HUES48 (cell line): ENCODE measurements at regions not wholly inside any gene's neighbourhood (a gene's known extent, or its start where the extent isn't known, plus 50 kb on each side); places are given as distances from the start of the nearest gene placed in this dataset.

Experiments used
- H3K27ac ChIP-seq: one replicate; pipeline ENCODE4 v1.7.0; 2013; ENCODE audit warnings: low read depth, low read length, inconsistent platforms
- H3K27me3 ChIP-seq: 2 replicates; pipeline ENCODE4 v1.6.1; 2013; ENCODE audit warnings: mild to moderate bottlenecking, low read length; ENCODE audit not compliant: control insufficient read depth, insufficient read depth
- H3K36me3 ChIP-seq: 2 replicates; pipeline ENCODE4 v1.6.1; 2013; ENCODE audit warnings: low read length; ENCODE audit not compliant: control insufficient read depth, insufficient read depth
- H3K4me1 ChIP-seq: 2 replicates; pipeline ENCODE4 v1.6.1; 2013; ENCODE audit warnings: mild to moderate bottlenecking, low read length; ENCODE audit not compliant: control insufficient read depth, insufficient read depth
- H3K4me3 ChIP-seq: 2 replicates; pipeline ENCODE4 v1.5.1; 2013; ENCODE audit warnings: mild to moderate bottlenecking, low read depth, low read length
- H3K9ac ChIP-seq: 2 replicates; pipeline ENCODE4 v1.6.1; 2013; ENCODE audit warnings: mild to moderate bottlenecking, low read depth, low read length, moderate library complexity
- H3K9me3 ChIP-seq: 2 replicates; pipeline ENCODE4 v1.6.1; 2013; ENCODE audit warnings: low read length; ENCODE audit not compliant: control insufficient read depth, insufficient read depth

DNA sequence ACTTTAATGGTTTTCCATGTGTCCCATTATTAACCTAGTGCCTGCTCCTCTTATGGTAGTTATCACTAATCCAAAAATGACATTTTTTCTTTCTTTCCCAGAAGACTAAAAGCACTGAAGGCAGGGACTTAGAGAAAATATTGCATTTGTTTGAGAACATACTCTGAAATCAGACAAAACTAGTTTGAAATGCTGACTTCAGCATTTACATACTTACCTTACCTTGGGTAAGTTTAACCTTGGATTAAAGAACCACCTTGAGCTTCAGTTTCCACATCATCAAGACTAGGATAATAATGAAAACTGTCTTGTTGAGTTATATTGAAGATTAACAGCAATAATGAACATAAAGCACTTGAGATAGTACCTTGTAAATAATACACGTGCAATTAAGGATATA, 413.0 kb downstream of the SOX2 start:
- no peaks in the 10 kb centered on the region for H3K9me3 ChIP-seq
- no peak overlapping the region for H3K4me3 ChIP-seq
- peaks cover 61% of the 10 kb centered on the region for H3K27me3 ChIP-seq
- no peak overlapping the region for H3K9ac ChIP-seq
- no peaks in the 10 kb centered on the region for H3K36me3 ChIP-seq
- H3K27ac ChIP-seq, result no peak overlapping the region
- peaks cover 40% of the 10 kb centered on the region for H3K4me1 ChIP-seq

DNA sequence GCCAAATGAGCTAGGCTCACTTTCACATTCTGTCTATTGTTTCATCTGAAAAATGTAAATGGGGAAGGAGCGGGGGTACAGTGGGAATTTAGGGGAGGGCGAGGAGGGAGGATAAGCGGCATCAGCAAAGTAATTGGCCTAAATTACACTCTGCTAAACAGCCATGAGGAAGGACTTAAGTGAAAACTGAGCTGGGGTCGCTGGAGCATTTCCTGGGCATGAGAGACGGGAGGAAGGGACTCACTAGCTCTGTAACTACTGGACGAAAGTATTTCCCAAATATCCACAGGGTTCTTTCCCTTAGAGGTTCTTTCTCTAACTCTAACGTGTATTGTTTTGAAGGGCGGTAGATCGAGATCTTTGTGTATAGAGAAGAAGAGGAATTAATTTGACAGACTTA, 418.0 kb downstream of the SOX2 start:
- no peaks in the 10 kb centered on the region for H3K9me3 ChIP-seq
- H3K36me3 ChIP-seq, result no peaks in the 10 kb centered on the region
- H3K27ac ChIP-seq, result no peak overlapping the region
- peaks cover 12% of the 10 kb centered on the region for H3K27me3 ChIP-seq
- no peak overlapping the region for H3K4me3 ChIP-seq
- no peak overlapping the region for H3K9ac ChIP-seq
- H3K4me1 ChIP-seq, result peaks cover 18% of the 10 kb centered on the region; the same call in 1 of the 2 replicates

DNA sequence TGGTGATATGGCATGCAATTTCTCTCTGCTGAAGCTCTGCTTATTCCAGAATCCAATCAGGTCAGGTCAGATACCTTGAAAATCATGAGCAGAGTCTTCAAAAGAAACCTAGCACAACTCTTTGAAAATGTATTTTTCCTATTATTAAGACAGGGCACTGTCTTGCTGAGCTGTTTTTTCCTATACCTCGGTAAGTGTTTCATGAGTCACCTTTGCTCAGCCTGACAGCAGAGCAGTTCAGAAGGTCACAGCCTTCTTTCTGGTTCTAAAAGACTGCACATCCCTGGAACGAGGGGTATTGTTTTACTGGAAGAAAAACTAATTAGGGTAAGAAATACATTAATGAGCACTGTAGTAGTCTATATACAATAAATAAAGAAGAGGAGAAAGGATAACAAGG, 422.0 kb downstream of the SOX2 start:
- Histone ChIP-seq H3K9me3 (no peaks in the 10 kb centered on the region), H3K36me3 (no peaks in the 10 kb centered on the region), H3K9ac (no peak overlapping the region), H3K27me3 (peaks cover 6% of the 10 kb centered on the region; the same call in 1 of the 2 replicates), H3K4me3 (no peak overlapping the region), H3K4me1 (peaks cover 25% of the 10 kb centered on the region; the same call in 1 of the 2 replicates), H3K27ac (no peak overlapping the region)

DNA sequence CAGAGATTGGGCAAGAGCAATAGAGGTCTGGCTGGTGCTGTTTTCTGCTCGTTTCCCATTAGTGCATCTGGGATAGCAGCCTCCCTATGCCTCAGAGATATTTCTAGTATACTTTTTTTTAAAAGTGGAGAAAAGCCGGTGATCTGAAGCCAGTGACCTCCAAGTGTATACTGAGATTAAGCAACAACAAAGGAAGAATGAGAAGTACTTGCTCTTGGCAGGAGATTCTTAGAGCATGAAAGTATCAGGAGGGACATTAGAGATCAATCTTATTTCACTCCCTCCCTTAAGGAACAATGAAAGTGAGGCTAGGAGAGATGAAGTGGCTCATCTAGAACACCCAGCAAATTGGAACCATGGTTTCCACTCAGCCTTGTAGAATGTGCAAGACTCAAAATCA, 423.3 kb downstream of the SOX2 start:
- no peak overlapping the region for H3K4me3 ChIP-seq
- peaks cover 9% of the 10 kb centered on the region for H3K27me3 ChIP-seq
- no peak overlapping the region for H3K9ac ChIP-seq
- peaks cover 26% of the 10 kb centered on the region for H3K4me1 ChIP-seq
- no peak overlapping the region for H3K27ac ChIP-seq
- no peaks in the 10 kb centered on the region for H3K9me3 ChIP-seq
- H3K36me3 ChIP-seq, result no peaks in the 10 kb centered on the region

DNA sequence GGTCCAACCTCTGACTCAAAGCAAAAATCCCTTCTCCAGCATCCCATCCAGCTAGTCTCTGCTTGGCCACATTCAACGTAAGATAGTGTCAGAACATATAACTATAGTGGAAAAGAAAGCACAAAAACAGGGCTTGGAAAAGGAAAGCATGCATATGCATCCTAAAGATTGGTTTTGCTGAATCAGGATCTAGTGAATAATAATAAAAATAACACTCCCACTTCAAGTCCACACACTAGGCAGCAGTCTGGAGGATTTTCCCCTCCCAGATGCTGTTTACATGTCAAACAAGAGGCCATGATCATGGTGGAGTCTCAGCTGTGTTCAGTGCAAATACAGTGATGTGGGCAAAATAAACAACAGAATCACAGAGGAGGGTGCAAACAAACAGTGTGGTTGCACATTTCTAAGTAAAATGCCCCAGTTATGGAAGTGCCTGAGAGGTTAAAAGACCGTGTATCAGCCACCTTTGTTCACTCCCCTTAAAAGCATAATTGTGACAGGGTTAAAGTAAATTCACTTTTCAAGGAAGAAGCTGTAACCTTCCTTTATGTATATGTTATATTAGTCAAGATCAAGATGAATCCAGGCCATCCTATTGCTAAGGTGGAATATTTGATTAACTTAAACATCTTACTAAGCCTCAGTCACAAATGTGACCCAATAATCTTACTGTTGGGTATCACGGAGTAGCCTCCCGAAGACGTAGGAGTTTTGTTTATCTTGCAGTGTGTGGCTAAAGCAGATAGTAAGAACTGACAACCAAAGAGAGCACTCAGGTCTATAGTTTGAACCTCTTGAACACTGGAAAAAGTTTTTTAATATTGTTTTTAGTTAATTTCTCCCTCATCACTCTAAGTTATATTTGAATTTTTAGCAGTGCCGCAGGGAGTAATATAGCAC, 424.5 kb downstream of the SOX2 start:
- no peaks in the 10 kb centered on the region for H3K9me3 ChIP-seq
- peaks cover 28% of the 10 kb centered on the region for H3K4me1 ChIP-seq
- H3K27me3 ChIP-seq, result peaks cover 17% of the 10 kb centered on the region
- H3K4me3 ChIP-seq, result no peak overlapping the region
- H3K9ac ChIP-seq, result no peak overlapping the region
- no peaks in the 10 kb centered on the region for H3K36me3 ChIP-seq
- H3K27ac ChIP-seq, result no peak overlapping the region

DNA sequence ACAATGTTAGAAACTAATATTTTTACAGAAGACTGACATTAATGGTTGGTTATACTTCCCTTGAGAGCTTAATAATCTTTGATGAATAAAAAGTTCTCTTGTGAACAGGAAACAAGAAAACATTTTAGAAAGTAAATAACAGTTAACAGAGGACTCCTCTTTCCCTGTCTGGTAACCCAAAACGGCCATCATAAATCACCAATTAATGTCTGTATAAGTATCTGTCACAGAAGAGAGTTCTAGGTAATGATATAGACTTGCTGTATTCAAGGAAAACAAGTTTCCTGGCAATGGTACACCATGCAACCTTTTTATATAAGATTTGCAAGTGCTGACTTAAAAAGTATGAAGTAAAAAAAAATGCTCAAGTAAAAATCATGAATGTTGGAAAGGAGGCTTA, 426.7 kb downstream of the SOX2 start:
- Histone ChIP-seq H3K27ac (no peak overlapping the region), H3K36me3 (no peaks in the 10 kb centered on the region), H3K4me3 (no peak overlapping the region), H3K27me3 (peaks cover 17% of the 10 kb centered on the region), H3K4me1 (peaks cover 45% of the 10 kb centered on the region), H3K9me3 (no peaks in the 10 kb centered on the region), H3K9ac (no peak overlapping the region)

DNA sequence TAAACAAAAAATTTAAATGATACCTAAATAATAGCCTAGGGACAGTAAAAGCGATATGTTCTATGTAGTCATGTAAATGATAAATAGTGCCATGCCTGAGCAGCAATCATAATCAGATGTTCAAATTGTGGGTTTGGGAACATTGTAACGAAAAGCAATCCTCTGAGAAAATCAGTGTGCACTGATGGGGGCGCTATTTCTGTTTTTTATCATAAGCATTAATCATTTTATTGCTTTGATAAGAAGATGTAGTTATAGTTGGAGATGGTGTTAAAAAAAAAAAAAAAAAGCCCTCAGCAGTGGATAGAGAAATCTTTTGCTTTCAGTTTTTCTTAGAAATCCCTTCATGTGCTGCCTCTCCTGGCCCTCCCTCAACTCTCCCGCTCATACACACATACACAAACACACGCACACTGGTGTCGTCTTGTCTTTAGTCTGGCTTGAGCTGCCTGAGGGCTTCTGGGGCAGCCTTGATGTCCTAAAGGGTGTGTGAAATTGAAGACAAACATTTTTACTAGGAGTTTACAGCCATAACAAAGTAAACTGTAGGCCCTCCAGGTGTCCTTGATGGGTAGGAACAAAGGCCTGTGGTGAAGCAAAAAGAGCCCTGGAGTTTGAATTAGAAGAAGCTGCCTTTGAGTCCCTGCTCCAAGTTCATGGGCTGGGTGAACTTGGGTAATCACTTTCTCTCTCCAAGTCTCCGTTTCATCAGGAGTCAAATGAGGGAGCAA, 428.1 kb downstream of the SOX2 start:
- no peaks in the 10 kb centered on the region for H3K36me3 ChIP-seq
- H3K27ac ChIP-seq, result peak overlapping the region; percentile 45
- H3K4me1 ChIP-seq, result peaks cover 59% of the 10 kb centered on the region
- H3K27me3 ChIP-seq, result peaks cover 17% of the 10 kb centered on the region
- no peak overlapping the region for H3K4me3 ChIP-seq
- H3K9ac ChIP-seq, result no peak overlapping the region
- H3K9me3 ChIP-seq, result no peaks in the 10 kb centered on the region

DNA sequence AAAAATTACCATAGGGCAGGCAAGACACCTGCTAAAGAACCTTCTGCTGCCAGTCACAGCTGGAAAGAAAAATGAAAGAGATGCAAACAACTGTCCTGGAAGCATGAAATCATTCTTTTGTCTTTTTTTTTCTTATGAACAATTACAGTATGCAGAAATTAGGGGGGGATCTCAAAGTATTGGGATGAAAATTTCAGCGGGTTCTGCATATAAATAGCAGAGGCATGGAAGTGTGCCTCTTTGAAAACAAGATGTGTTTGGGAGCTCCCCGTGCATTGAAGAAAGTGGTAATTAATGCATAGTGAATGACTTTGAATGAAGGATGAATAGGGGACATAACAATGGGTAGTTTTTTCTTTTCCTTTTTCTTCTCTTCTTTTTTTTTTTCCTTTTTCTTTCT, 431.2 kb downstream of the SOX2 start:
- H3K9ac ChIP-seq, result no peak overlapping the region
- peaks cover 16% of the 10 kb centered on the region for H3K27me3 ChIP-seq
- no peaks in the 10 kb centered on the region for H3K9me3 ChIP-seq
- peak overlapping the region; percentile 84 for H3K27ac ChIP-seq
- H3K4me3 ChIP-seq, result peak overlapping the region; percentile 24; the same call in 1 of the 2 replicates
- peaks cover 55% of the 10 kb centered on the region for H3K4me1 ChIP-seq
- H3K36me3 ChIP-seq, result no peaks in the 10 kb centered on the region

DNA sequence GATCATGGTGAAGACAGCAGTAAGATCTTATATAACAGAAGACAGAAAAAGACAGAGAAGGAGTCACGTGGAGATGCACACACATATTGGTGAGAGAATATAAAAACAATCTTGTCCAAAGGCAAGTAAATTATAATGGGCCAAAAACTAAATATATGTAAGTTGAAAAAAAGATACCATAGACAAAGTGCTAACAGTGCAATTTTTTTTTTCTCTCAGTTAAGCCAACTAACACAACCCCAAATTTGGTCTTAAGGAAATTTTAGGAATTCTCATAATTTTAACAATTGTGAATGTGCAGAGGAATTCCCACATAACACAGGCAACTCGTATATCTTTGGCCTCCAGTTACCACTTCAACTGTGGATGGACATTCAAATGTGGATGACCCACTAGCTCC, 432.2 kb downstream of the SOX2 start:
- H3K9ac ChIP-seq, result no peak overlapping the region
- H3K4me3 ChIP-seq, result no peak overlapping the region
- H3K27ac ChIP-seq, result peak overlapping the region; percentile 81
- H3K36me3 ChIP-seq, result no peaks in the 10 kb centered on the region
- peaks cover 11% of the 10 kb centered on the region for H3K27me3 ChIP-seq
- H3K4me1 ChIP-seq, result peaks cover 55% of the 10 kb centered on the region
- no peaks in the 10 kb centered on the region for H3K9me3 ChIP-seq

DNA sequence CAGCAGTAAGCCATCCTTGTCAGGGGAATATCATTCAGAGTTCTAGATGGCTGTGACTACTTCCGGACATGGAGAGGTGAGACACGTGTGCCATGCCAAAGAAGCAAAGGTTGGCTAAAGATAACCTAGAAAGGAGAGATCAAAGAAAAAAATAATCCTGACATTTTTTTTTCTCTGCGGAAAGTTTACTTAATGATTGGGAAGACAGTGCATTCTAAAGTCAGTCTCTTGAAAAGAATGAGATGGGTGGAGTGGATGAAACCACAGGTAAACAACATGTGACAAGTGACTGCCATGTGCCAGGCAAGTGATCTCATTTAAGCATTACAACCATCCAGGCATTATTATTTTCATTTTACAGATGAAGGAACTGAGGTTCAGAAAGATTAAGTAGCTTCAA, 436.6 kb downstream of the SOX2 start:
- no peak overlapping the region for H3K27ac ChIP-seq
- peaks cover 18% of the 10 kb centered on the region for H3K4me1 ChIP-seq
- H3K9ac ChIP-seq, result no peak overlapping the region
- H3K9me3 ChIP-seq, result no peaks in the 10 kb centered on the region
- H3K4me3 ChIP-seq, result no peak overlapping the region
- no peaks in the 10 kb centered on the region for H3K36me3 ChIP-seq
- H3K27me3 ChIP-seq, result no peaks in the 10 kb centered on the region

DNA sequence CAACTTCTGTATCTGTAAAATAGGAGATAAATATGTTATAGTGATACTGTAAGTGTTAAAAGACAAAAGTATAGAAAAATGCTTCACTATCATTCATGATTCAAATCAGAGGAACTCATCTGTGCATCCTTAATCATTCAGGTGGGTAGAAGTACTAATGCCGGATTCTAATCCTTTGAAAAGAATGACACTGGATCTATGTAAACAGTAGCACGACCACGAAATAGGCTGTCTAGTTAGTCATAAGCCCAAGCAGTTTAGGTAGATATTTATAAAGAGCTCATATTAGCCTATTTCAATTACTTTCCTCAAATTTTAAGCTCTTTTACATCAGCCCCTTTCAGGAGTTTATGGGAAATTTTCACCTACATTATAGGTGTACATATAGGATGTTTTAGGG, 437.9 kb downstream of the SOX2 start:
- Histone ChIP-seq H3K4me1 (peaks cover 6% of the 10 kb centered on the region), H3K27me3 (no peaks in the 10 kb centered on the region), H3K9me3 (no peaks in the 10 kb centered on the region; the same call in 1 of the 2 replicates), H3K36me3 (no peaks in the 10 kb centered on the region), H3K4me3 (no peak overlapping the region), H3K9ac (no peak overlapping the region), H3K27ac (no peak overlapping the region)
